ENCODE measurements at regions not wholly inside any gene's neighbourhood (a gene's known extent, or its start where the extent isn't known, plus 50 kb on each side); places are given as distances from the start of the nearest gene placed in this dataset.

- no peak for TF ChIP-seq CTCF (IDR thresholded peaks at IDR 0.05)
- TF ChIP-seq POLR2AphosphoS5 (IDR thresholded peaks at IDR 0.05), result no peak
- TF ChIP-seq EP300 (IDR thresholded peaks at IDR 0.05; ENCODE audit: low read depth), result no peak
These were observed 258.0 kb downstream of the FAT3 start for GRCh38 chr11:92482492-92483060.

Data from transverse colon (tissue), 4 donors.